Heart right ventricle (tissue), 16 donors: ENCODE measurements at regions not wholly inside any gene's neighbourhood (a gene's known extent, or its start where the extent isn't known, plus 50 kb on each side); places are given as distances from the start of the nearest gene placed in this dataset.

Experiments
- ATAC-seq, 8 donors: fragments of 200-7000 bp; cut with Tn5 transposase; one replicate each; pipeline ENCODE4 v1.9.1; 2020; ENCODE audit warnings: mild to moderate bottlenecking in 8 of 8, moderate library complexity in 8 of 8, moderate number of reproducible peaks in 1 of 8
- DNase-seq, 2 donors: peaks; one replicate each; pipeline ENCODE4 v3.0.0-alpha.2; 2020
- H3K27ac ChIP-seq, 10 donors: fragments of 200-600 bp; sonication (generic) in 2 of 10; one replicate each; pipeline versions ENCODE4 v1.5.0 to v1.8.0; 2020 to 2022; ENCODE audit warnings: mild to moderate bottlenecking in 3 of 10
- H3K27me3 ChIP-seq, 7 donors: fragments of 200-600 bp; one replicate each; pipeline ENCODE4 v1.8.0; 2021 to 2022; ENCODE audit warnings: mild to moderate bottlenecking in 2 of 7
- H3K36me3 ChIP-seq, 9 donors: fragments of 200-600 bp; sonication (generic) in 1 of 9; one replicate each; pipeline versions ENCODE4 v1.5.0 to v1.8.0; 2020 to 2022; ENCODE audit warnings: mild to moderate bottlenecking in 2 of 9
- H3K4me1 ChIP-seq, 9 donors: fragments of 200-600 bp; sonication (generic) in 1 of 9; one replicate each; pipeline versions ENCODE4 v1.5.0 to v1.8.0; 2020 to 2022; ENCODE audit warnings: mild to moderate bottlenecking in 4 of 9
- H3K4me3 ChIP-seq, 10 donors: fragments of 200-600 bp; sonication (generic) in 2 of 10; one replicate each; pipeline versions ENCODE4 v1.5.0 to v1.8.0; 2020 to 2022; ENCODE audit warnings: mild to moderate bottlenecking in 7 of 10, moderate library complexity in 2 of 10
- H3K9me3 ChIP-seq, 11 donors: fragments of 200-600 bp in 10 of 11; sonication (generic) in 2 of 11; one replicate each; pipeline versions ENCODE4 v1.5.0 to v1.8.0; 2013 to 2022; ENCODE audit warnings: mild to moderate bottlenecking in 2 of 11, control low read depth in 1 of 11, moderate library complexity in 1 of 11
- CTCF ChIP-seq, 9 donors: fragments of 200-600 bp; sonication (generic) in 2 of 9; IDR thresholded peaks; one replicate each; pipeline versions ENCODE4 v1.5.0 to v1.8.0; 2021 to 2022; ENCODE audit warnings: antibody characterized with exemption in 9 of 9, mild to moderate bottlenecking in 5 of 9, moderate library complexity in 1 of 9
- WGBS, 2 donors: extraction: QIAGEN DNeasy Blood & Tissue Kit; methylation state at CpG; one replicate each; pipeline ENCODE4 v1.1.7; 2013; ENCODE audit warnings: inconsistent platforms in 1 of 2; 5-methylcytosine and 5-hydroxymethylcytosine counted together
- intact Hi-C, 10 donors: fragments of 100-400 bp; cut with DNase I; formaldehyde crosslinking; loops; one replicate each; pipeline versions ENCODE4 v1.11.1 to v1.14.2; 2022
- donor health status: Arrhythmogenic right ventricular cardiomyopathy.
- donor health status: ischemic (EF 13 %, LVEDD 7.1; RV severe dilation, severe dysfunction).
- donor health status: healthy with polysubstance abuse.
- donor health status: DM: no; HTN: yes; CAD: no.
- donor health status: DM: no; HTN: no; CAD: no.
- donor health status: ischemic (EF 25% LVEDD 6.9; RV normal size, moderate dysfunction).
- donor health status: ischemic (EF 25% LVEDD 5.7; RV mildly dilated, moderate dysfunction).
- donor health status: healthy.
- donor health status: DM: yes; HTN: yes; CAD: no.
- donor health status: Ischemic cardiomyopathy.
- donor health status: ischemic (EF 35%, LVEDD 5.7; RV mildly dilated, moderate dysfunction).
- donor health status: nonischemic (EF 11% LVEDD 7.7; RV severe dilation, severe dysfunction).
- donor health status: DM: yes; HTN: yes; CAD: no.
- donor health status: PGD.
- donor health status: ischemic (EF 29% LVEDD 5.4; RV normal size, mild dysfunction).
- donor health status: nonischemic (EF 23%, LVEDD 6.1; RV moderate dilation, normal function).

- Histone ChIP-seq H3K4me1 (no peaks in the 10 kb centered on the region), H3K27ac (no peak overlapping the region), H3K27me3 (peaks cover 0 to 3% (median 0%) of the 10 kb centered on the region in 7 donors), H3K4me3 (no peak overlapping the region), H3K9me3 (no peaks in the 10 kb centered on the region), H3K36me3 (no peaks in the 10 kb centered on the region)
- TF ChIP-seq CTCF (IDR thresholded peaks at IDR 0.05): no peak
- ATAC-seq (no peak), DNase-seq (no peak)
- 65 to 69% methylated on average over 2 of the region's 2 CpGs for WGBS, 2 donors
- intact Hi-C loops: no loop called here
Observed at GRCh38 chr2:122516775-122517174, 761.3 kb downstream of the TSN start.

- 92% methylated on average over 4 of the region's 4 CpGs for WGBS, 2 donors
- peaks cover 0 to 3% (median 0%) of the 10 kb centered on the region in 7 donors for H3K27me3 ChIP-seq
- TF ChIP-seq CTCF (IDR thresholded peaks at IDR 0.05): peak in 5 of 9 donors; percentile 5 to 29 (median 12)
- no peaks in the 10 kb centered on the region for H3K36me3 ChIP-seq
- no peak overlapping the region for H3K27ac ChIP-seq
- no peak overlapping the region for H3K4me3 ChIP-seq
- H3K4me1 ChIP-seq: no peaks in the 10 kb centered on the region
- no peak for DNase-seq
- H3K9me3 ChIP-seq: no peaks in the 10 kb centered on the region
- no peak for ATAC-seq
- intact Hi-C loops: no loop called here
Observed at GRCh38 chr2:122519366-122519765, 763.9 kb downstream of the TSN start.

GRCh38 chr2:122519821-122520611 is 764.6 kb downstream of the TSN start:
- Histone ChIP-seq H3K27ac (no peak overlapping the region), H3K9me3 (no peaks in the 10 kb centered on the region), H3K4me1 (no peaks in the 10 kb centered on the region), H3K36me3 (no peaks in the 10 kb centered on the region), H3K4me3 (no peak overlapping the region), H3K27me3 (peaks cover 0 to 3% (median 0%) of the 10 kb centered on the region in 7 donors)
- no peak for TF ChIP-seq CTCF (IDR thresholded peaks at IDR 0.05)
- WGBS, 2 donors: 87 to 90% methylated on average over 4 of the region's 4 CpGs
- intact Hi-C loops: no loop called here
- no peak for DNase-seq
- ATAC-seq: no peak

GRCh38 chr2:122523143-122523542 is 767.7 kb downstream of the TSN start:
- Histone ChIP-seq H3K4me1 (no peaks in the 10 kb centered on the region), H3K27ac (no peak overlapping the region), H3K36me3 (no peaks in the 10 kb centered on the region), H3K4me3 (no peak overlapping the region), H3K9me3 (peaks cover 0 to 2% (median 0%) of the 10 kb centered on the region in 11 donors), H3K27me3 (peaks cover 0 to 3% (median 0%) of the 10 kb centered on the region in 7 donors)
- 88 to 95% methylated on average over 4 of the region's 4 CpGs for WGBS, 2 donors
- no peak for ATAC-seq
- no peak for TF ChIP-seq CTCF (IDR thresholded peaks at IDR 0.05)
- intact Hi-C loops: no loop called here
- no peak for DNase-seq
